Spleen (tissue), 11 donors: ENCODE measurements at regions not wholly inside any gene's neighbourhood (a gene's known extent, or its start where the extent isn't known, plus 50 kb on each side); places are given as distances from the start of the nearest gene placed in this dataset.

ENCODE experiments used
- DNase-seq: peaks from one replicate; pipeline ENCODE4 v3.0.0-alpha.2; 2020
- H3K27ac ChIP-seq, 8 donors: fragments of 200-600 bp; sonication (generic) in 7 of 8; 1 replicate in 4 of 8; 2 replicates in 4 of 8; pipeline versions ENCODE4 v1.5.0 to v1.8.0; 2016 to 2021; ENCODE audit warnings: inconsistent platforms in 4 of 8, mild to moderate bottlenecking in 4 of 8, moderate library complexity in 1 of 8
- H3K27me3 ChIP-seq, 7 donors: fragments of 200-600 bp; sonication (generic) in 6 of 7; replicated peaks in 1 of 7; 1 replicate in 4 of 7; 2 replicates in 3 of 7; pipeline versions ENCODE4 v1.5.0 to v1.8.0; 2016 to 2021; ENCODE audit warnings: inconsistent platforms in 3 of 7, mild to moderate bottlenecking in 1 of 7
- H3K36me3 ChIP-seq, 6 donors: fragments of 200-600 bp; sonication (generic) in 5 of 6; 1 replicate in 4 of 6; 2 replicates in 2 of 6; pipeline versions ENCODE4 v1.5.0 to v1.8.0; 2016 to 2021; ENCODE audit warnings: inconsistent platforms in 2 of 6
- H3K4me1 ChIP-seq, 6 donors: fragments of 200-600 bp; sonication (generic) in 5 of 6; 1 replicate in 3 of 6; 2 replicates in 3 of 6; pipeline versions ENCODE4 v1.5.0 to v1.8.0; 2016 to 2021; ENCODE audit warnings: inconsistent platforms in 3 of 6
- H3K4me3 ChIP-seq, 8 donors: fragments of 200-600 bp; sonication (generic) in 7 of 8; 1 replicate in 4 of 8; 2 replicates in 4 of 8; pipeline versions ENCODE4 v1.5.0 to v1.8.0; 2016 to 2021; ENCODE audit warnings: inconsistent platforms in 4 of 8, mild to moderate bottlenecking in 4 of 8, moderate library complexity in 2 of 8
- H3K9me3 ChIP-seq, 8 donors: fragments of 200-600 bp; sonication (generic) in 7 of 8; 1 replicate in 4 of 8; 2 replicates in 4 of 8; pipeline versions ENCODE4 v1.5.0 to v1.8.0; 2016 to 2021; ENCODE audit warnings: inconsistent platforms in 4 of 8
- POLR2A ChIP-seq, 3 donors: fragments of 450-650 bp; IDR thresholded peaks; one replicate each; pipeline ENCODE4 v1.5.1; 2017; ENCODE audit warnings: antibody characterized with exemption in 3 of 3, mild to moderate bottlenecking in 1 of 3
- POLR2AphosphoS5 ChIP-seq, 3 donors: sonication (generic); formaldehyde crosslinking; IDR thresholded peaks; one replicate each; pipeline ENCODE4 v1.5.1; 2017; ENCODE audit warnings: antibody characterized with exemption in 3 of 3
- whole genome bisulfite sequencing, 5 donors: extraction: QIAGEN DNeasy Blood & Tissue Kit in 3 of 5; methylation state at CpG; one replicate each; pipeline versions ENCODE4 v1.1.5 to v1.1.7; 2013 to 2018; 5-methylcytosine and 5-hydroxymethylcytosine counted together
- intact Hi-C: fragments of 100-400 bp; cut with DNase I; formaldehyde crosslinking; loops from one replicate; pipeline ENCODE4 v1.15.0; 2023; ENCODE audit warnings: low total_unique reads
- TF ChIP-seq, protein P1 (sequence below), 11 experiments: fragments of 200-600 bp in 7 of 11; fragments of 450-650 bp in 4 of 11; sonication (generic) in 4 of 11; IDR thresholded peaks in 8 of 11; conservative IDR thresholded peaks in 3 of 11; 1 replicate in 7 of 11; 2 replicates in 4 of 11; pipeline versions ENCODE4 v1.4.0 to v1.8.0; 2016 to 2021; ENCODE audit warnings: antibody characterized with exemption in 11 of 11, inconsistent platforms in 4 of 11, mild to moderate bottlenecking in 1 of 11
- donor health status: healthy with polysubstance abuse.
- donor health status: DM: no; HTN: no; CAD: no; lungs with moderate emphysema.
- donor health status: DM: no; HTN: no; CAD: no.
- donor health status: Bipolar disorder and iron deficiency.
- donor health status: healthy.
- donor health status: DM: no; HTN: no; CAD: no.
- donor health status: DM: yes; HTN: yes; CAD: no.

DNA sequence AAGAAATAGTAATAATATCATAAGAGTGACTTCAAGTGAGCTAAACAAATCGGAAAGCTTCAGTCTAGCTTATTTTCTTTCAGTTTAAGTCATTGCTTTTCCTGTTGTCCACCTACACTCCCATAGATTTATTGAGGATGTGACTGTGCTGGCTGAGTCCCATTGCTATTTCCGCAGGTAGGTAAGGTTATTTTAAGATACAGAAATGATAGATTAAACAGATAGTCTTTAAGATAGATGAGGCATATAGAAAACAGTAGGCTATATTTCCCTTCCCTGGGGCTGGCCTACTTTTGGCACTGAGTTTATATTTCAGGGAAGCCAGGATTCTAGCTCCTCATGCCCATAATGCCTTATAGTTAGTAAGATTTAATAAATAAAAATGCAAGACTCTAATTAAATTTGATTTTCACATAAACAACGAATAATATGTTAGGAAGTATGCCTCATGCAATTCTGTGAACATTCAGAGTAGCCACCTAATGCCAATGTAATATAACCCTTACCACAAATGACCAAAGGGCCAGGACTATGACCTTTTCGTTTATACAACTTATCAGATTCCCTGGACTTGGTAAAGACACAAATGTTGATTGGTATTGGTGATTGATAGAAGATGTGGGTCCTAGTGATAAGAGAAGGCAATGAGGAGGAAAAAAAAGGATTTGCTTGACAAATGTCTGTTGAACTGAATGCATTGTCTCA lies 1079.3 kb downstream of the EPHA7 start:
- Histone ChIP-seq H3K36me3 (no peaks in the 10 kb centered on the region), H3K27ac (no peak overlapping the region), H3K27me3 (no peaks in the 10 kb centered on the region), H3K4me1 (no peaks in the 10 kb centered on the region), H3K9me3 (no peaks in the 10 kb centered on the region), H3K4me3 (no peak overlapping the region)
- TF ChIP-seq, protein P1, sequence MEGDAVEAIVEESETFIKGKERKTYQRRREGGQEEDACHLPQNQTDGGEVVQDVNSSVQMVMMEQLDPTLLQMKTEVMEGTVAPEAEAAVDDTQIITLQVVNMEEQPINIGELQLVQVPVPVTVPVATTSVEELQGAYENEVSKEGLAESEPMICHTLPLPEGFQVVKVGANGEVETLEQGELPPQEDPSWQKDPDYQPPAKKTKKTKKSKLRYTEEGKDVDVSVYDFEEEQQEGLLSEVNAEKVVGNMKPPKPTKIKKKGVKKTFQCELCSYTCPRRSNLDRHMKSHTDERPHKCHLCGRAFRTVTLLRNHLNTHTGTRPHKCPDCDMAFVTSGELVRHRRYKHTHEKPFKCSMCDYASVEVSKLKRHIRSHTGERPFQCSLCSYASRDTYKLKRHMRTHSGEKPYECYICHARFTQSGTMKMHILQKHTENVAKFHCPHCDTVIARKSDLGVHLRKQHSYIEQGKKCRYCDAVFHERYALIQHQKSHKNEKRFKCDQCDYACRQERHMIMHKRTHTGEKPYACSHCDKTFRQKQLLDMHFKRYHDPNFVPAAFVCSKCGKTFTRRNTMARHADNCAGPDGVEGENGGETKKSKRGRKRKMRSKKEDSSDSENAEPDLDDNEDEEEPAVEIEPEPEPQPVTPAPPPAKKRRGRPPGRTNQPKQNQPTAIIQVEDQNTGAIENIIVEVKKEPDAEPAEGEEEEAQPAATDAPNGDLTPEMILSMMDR (IDR thresholded peaks at IDR 0.05 in 8 of 11, conservative IDR thresholded peaks at IDR 0.05 in 3 of 11), result no peak
- TF ChIP-seq POLR2AphosphoS5 (IDR thresholded peaks at IDR 0.05), result no peak
- TF ChIP-seq POLR2A (IDR thresholded peaks at IDR 0.05), result no peak
- intact Hi-C loops, result no loop called here
- WGBS, 5 donors, result 52 to 63% (median 54%) methylated on average over 4 of the region's 4 CpGs
- no peak for DNase-seq

DNA sequence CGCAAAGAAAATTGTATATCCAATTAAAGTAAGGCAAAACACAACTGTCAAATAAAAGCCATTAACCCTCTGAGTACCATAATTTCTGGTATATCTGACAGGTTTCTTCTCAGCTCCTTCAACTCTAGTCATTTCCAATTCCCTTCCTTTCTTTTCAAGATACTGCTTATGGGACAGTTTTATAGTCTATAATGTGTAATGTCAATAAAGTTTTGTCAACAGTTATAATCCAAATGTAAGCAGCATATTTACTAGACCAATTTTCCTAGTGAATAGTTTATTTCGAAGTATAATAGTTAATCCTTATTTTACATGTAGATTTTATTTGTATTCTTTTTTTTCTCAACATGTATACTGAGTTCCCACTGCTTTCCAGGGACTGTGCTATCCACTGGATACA lies 1081.8 kb downstream of the EPHA7 start:
- Histone ChIP-seq H3K4me3 (no peak overlapping the region), H3K9me3 (no peaks in the 10 kb centered on the region), H3K27ac (no peak overlapping the region), H3K27me3 (no peaks in the 10 kb centered on the region), H3K4me1 (no peaks in the 10 kb centered on the region), H3K36me3 (no peaks in the 10 kb centered on the region)
- intact Hi-C loops, result no loop called here
- DNase-seq, result no peak
- no peak for TF ChIP-seq POLR2AphosphoS5 (IDR thresholded peaks at IDR 0.05)
- TF ChIP-seq, protein P1 (IDR thresholded peaks at IDR 0.05 in 8 of 11, conservative IDR thresholded peaks at IDR 0.05 in 3 of 11), result no peak
- TF ChIP-seq POLR2A (IDR thresholded peaks at IDR 0.05), result no peak
- WGBS, 5 donors, result 61 to 76% (median 66%) methylated on average over 2 of the region's 2 CpGs

DNA sequence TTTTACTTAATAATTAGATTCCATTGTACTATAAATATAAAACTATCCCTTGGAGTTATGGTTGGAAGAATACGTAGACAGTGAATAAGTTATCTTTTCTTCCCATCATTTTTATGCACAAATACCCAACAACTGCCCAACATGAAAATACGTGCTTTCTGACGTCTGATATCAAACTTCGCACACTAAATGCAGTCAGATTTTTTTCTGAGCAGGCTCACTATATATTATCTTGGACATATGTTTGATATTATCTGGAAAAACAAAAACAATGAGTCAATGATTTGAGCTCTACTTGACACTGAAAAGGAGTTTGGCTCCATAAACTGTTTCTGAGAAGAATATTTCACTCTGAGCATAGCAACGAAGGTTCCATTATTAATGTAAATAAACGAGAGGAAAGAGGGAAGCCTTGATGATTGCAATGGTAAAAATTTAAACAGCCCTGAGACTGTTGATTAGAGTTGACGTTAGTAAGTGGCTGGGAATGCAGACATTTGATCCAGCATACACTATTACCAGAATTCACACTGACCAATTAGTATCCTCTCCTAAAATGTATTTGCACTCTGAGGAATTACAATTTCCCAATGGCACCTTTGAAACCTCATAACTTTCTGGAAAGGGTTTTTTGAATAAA lies 1090.0 kb downstream of the EPHA7 start:
- no peaks in the 10 kb centered on the region for H3K9me3 ChIP-seq
- H3K27me3 ChIP-seq, result no peaks in the 10 kb centered on the region
- H3K27ac ChIP-seq, result no peak overlapping the region
- WGBS, 5 donors, result 77 to 87% (median 80%) methylated on average over 7 of the region's 7 CpGs
- intact Hi-C loops, result no loop called here
- TF ChIP-seq POLR2A (IDR thresholded peaks at IDR 0.05) (no peak), POLR2AphosphoS5 (IDR thresholded peaks at IDR 0.05) (no peak)
- TF ChIP-seq, protein P1 (IDR thresholded peaks at IDR 0.05 in 8 of 11, conservative IDR thresholded peaks at IDR 0.05 in 3 of 11), result no peak
- no peak overlapping the region for H3K4me3 ChIP-seq
- no peak for DNase-seq
- no peaks in the 10 kb centered on the region for H3K4me1 ChIP-seq
- no peaks in the 10 kb centered on the region for H3K36me3 ChIP-seq

DNA sequence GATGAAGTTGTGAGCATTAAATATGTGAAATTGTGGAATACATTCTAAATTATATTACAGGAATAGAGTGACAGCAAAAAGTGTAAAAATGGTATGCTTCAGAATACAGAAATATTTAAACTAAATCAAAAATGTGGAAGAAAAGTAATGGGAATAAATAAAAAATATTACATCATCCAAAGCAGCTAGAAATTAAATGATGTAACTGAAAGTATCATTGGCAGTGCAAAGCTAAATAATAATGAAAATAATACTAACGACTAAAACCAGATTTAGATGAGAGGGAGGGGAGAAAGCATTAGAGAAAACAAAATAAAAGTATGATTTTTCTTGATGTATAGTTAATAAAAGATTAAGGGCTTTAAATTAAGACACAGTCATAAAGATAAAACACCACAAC lies 1104.0 kb downstream of the EPHA7 start:
- H3K27ac ChIP-seq, result no peak overlapping the region
- no peaks in the 10 kb centered on the region for H3K4me1 ChIP-seq
- intact Hi-C loops, result no loop called here
- peaks cover 0 to 5% (median 0%) of the 10 kb centered on the region in 8 donors for H3K9me3 ChIP-seq
- TF ChIP-seq POLR2AphosphoS5 (IDR thresholded peaks at IDR 0.05), result no peak
- TF ChIP-seq, protein P1 (IDR thresholded peaks at IDR 0.05 in 8 of 11, conservative IDR thresholded peaks at IDR 0.05 in 3 of 11), result no peak
- TF ChIP-seq POLR2A (IDR thresholded peaks at IDR 0.05), result no peak
- no peak for DNase-seq
- H3K36me3 ChIP-seq, result no peaks in the 10 kb centered on the region
- no peaks in the 10 kb centered on the region for H3K27me3 ChIP-seq
- WGBS, 5 donors, result 62 to 87% (median 67%) methylated on average over 1 of the region's 1 CpG
- no peak overlapping the region for H3K4me3 ChIP-seq
